ENCODE measurements at regions not wholly inside any gene's neighbourhood (a gene's known extent, or its start where the extent isn't known, plus 50 kb on each side); places are given as distances from the start of the nearest gene placed in this dataset.
A peak's percentile ranks its signal among the peaks of the same experiment; 100 is the strongest.

GRCh38 chr6:55696501-55696900 is 117.5 kb upstream of the HMGCLL1 start:
- DNase-seq, result no peak

- no peak for DNase-seq
These were observed 117.0 kb upstream of the HMGCLL1 start for GRCh38 chr6:55696041-55696440.

- DNase-seq, result no peak
These were observed 115.8 kb upstream of the HMGCLL1 start for GRCh38 chr6:55694759-55695158.

GRCh38 chr6:55694148-55694547 is 115.2 kb upstream of the HMGCLL1 start:
- peak; percentile 61 for DNase-seq

- no peak for DNase-seq
These were observed 100.5 kb upstream of the HMGCLL1 start for GRCh38 chr6:55679503-55679902.

GRCh38 chr6:55678330-55679224 is 99.6 kb upstream of the HMGCLL1 start:
- no peak for DNase-seq

GRCh38 chr6:55676736-55677135 is 97.7 kb upstream of the HMGCLL1 start:
- DNase-seq, result no peak

- DNase-seq, result peak; percentile 12
These were observed 96.9 kb upstream of the HMGCLL1 start for GRCh38 chr6:55675941-55676340.

GRCh38 chr6:55674672-55675071 is 95.7 kb upstream of the HMGCLL1 start:
- no peak for DNase-seq

GRCh38 chr6:55670850-55671413 is 91.9 kb upstream of the HMGCLL1 start:
- no peak for DNase-seq

- no peak for DNase-seq
These were observed 90.0 kb upstream of the HMGCLL1 start for GRCh38 chr6:55669028-55669427.

- no peak for DNase-seq
These were observed 89.6 kb upstream of the HMGCLL1 start for GRCh38 chr6:55668591-55668990.

GRCh38 chr6:55667341-55667740 is 88.3 kb upstream of the HMGCLL1 start:
- DNase-seq, result no peak

GRCh38 chr6:55666606-55667225 is 87.7 kb upstream of the HMGCLL1 start:
- no peak for DNase-seq

- DNase-seq, result no peak
These were observed 87.0 kb upstream of the HMGCLL1 start for GRCh38 chr6:55666037-55666436.

- DNase-seq, result peak; percentile 64
These were observed 85.9 kb upstream of the HMGCLL1 start for GRCh38 chr6:55664591-55665587.

GRCh38 chr6:55663914-55664313 is 84.9 kb upstream of the HMGCLL1 start:
- no peak for DNase-seq

GRCh38 chr6:55659304-55659703 is 80.3 kb upstream of the HMGCLL1 start:
- DNase-seq, result no peak

- DNase-seq, result no peak
These were observed 75.5 kb upstream of the HMGCLL1 start for GRCh38 chr6:55654445-55654844.

- DNase-seq, result no peak
These were observed 73.4 kb upstream of the HMGCLL1 start for GRCh38 chr6:55652429-55652828.

GRCh38 chr6:55651015-55651414 is 72.0 kb upstream of the HMGCLL1 start:
- no peak for DNase-seq

GRCh38 chr6:55643861-55644260 is 64.9 kb upstream of the HMGCLL1 start:
- peak; percentile 51 for DNase-seq

GRCh38 chr6:55642366-55642765 is 63.4 kb upstream of the HMGCLL1 start:
- no peak for DNase-seq

All from HCEC 1CT (cell line).